HepG2 (cell line): ENCODE measurements at regions not wholly inside any gene's neighbourhood (a gene's known extent, or its start where the extent isn't known, plus 50 kb on each side); places are given as distances from the start of the nearest gene placed in this dataset.

ENCODE experiments used
- ATAC-seq: fragments of 200-7000 bp; cut with Tn5 transposase; 3 replicates; pipeline ENCODE4 v1.9.1; 2020; ENCODE audit warnings: mild to moderate bottlenecking, moderate library complexity
- BruUV-seq: library from RNA; stranded (reverse); fragments of 400-500 nt; replicated peaks from 2 replicates; lab custom pipeline; 2021; lab: Mats Ljungman, UMichigan
- CTCF ChIA-PET: fragments of 300-600 bp; formaldehyde crosslinking; extraction: SDS; loops from one replicate; lab custom pipeline; 2021; ENCODE audit warnings: low total read pairs, inconsistent platforms, low intra/inter-chr PET ratio; lab: Yijun Ruan, JAX
- POLR2A ChIA-PET: fragments of 350-600 bp; sonication (Branson Sonifier 250); formaldehyde crosslinking; loops from one replicate; lab custom pipeline; 2020; ENCODE audit warnings: antibody characterized with exemption, inconsistent platforms; lab: Yijun Ruan, JAX
- DNase-seq: peaks from one replicate; pipeline ENCODE4 v3.0.0-alpha.2; 2015; ENCODE audit warnings: low spot score
- FAIRE-seq: peaks from 3 replicates; lab custom pipeline; 2011; peaks lifted over from hg19 to GRCh38; lab: Jason Lieb, UNC
- H2AFZ ChIP-seq: one replicate; pipeline ENCODE4 v1.6.1; 2011; ENCODE audit warnings: low read length, inconsistent platforms
- H3K27ac ChIP-seq: fragments of 300-600 bp; 3 replicates; pipeline ENCODE4 v1.8.0; 2011; ENCODE audit warnings: mixed run types, mild to moderate bottlenecking, mixed read lengths, low read length, inconsistent platforms; ENCODE audit not compliant: insufficient read depth; ENCODE audit errors: extremely low read length
- H3K27me3 ChIP-seq, 2 experiments: fragments of 200-600 bp in 1 of 2; 2 replicates in 1 of 2; 3 replicates in 1 of 2; pipeline versions ENCODE4 v1.6.0 to v1.8.0; 2011; ENCODE audit warnings: low read length in 2 of 2, mild to moderate bottlenecking in 2 of 2, moderate library complexity in 2 of 2, inconsistent platforms in 1 of 2; ENCODE audit not compliant: insufficient read depth in 2 of 2, control insufficient read depth in 1 of 2
- H3K36me3 ChIP-seq, 2 experiments: fragments of 200-600 bp in 1 of 2; replicated peaks in 1 of 2; 2 replicates in 1 of 2; 3 replicates in 1 of 2; pipeline versions ENCODE4 v1.5.1 to v1.8.0; 2011; ENCODE audit warnings: low read length in 2 of 2, inconsistent platforms in 1 of 2; ENCODE audit not compliant: insufficient read depth in 2 of 2, control insufficient read depth in 1 of 2
- H3K4me1 ChIP-seq: 2 replicates; pipeline ENCODE4 v1.5.1; 2012; ENCODE audit warnings: low read length, inconsistent platforms; ENCODE audit not compliant: insufficient read depth
- H3K4me2 ChIP-seq: 2 replicates; pipeline ENCODE4 v1.6.0; 2011; ENCODE audit warnings: low read depth, low read length, inconsistent platforms
- H3K4me3 ChIP-seq, 3 experiments: fragments of 200-600 bp in 1 of 3; sonication (generic), shearing (Covaris generic) in 1 of 3; replicated peaks in 1 of 3; 2 replicates each; pipeline ENCODE4 v1.5.1; 2011 to 2016; ENCODE audit warnings: low read length in 3 of 3, inconsistent platforms in 2 of 3, low read depth in 2 of 3, mild to moderate bottlenecking in 2 of 3, control low read depth in 1 of 3, mixed read lengths in 1 of 3; ENCODE audit not compliant: insufficient read depth in 1 of 3
- H3K79me2 ChIP-seq: one replicate; pipeline ENCODE4 v1.6.1; 2011; ENCODE audit warnings: low read length, inconsistent platforms; ENCODE audit not compliant: insufficient read depth
- H3K9ac ChIP-seq: 2 replicates; pipeline ENCODE4 v1.6.0; 2011; ENCODE audit warnings: mild to moderate bottlenecking, low read depth, low read length, inconsistent platforms; ENCODE audit not compliant: insufficient read depth
- H3K9me3 ChIP-seq: 2 replicates; pipeline ENCODE4 v1.5.1; 2012; ENCODE audit warnings: mild to moderate bottlenecking, low read length
- H4K20me1 ChIP-seq: 2 replicates; pipeline ENCODE4 v1.6.0; 2011; ENCODE audit warnings: inconsistent platforms, mild to moderate bottlenecking, low read length, moderate library complexity; ENCODE audit not compliant: insufficient read depth
- CENPT ChIP-seq: sonication (generic); formaldehyde crosslinking; IDR thresholded peaks from 2 replicates; pipeline ENCODE4 v1.8.0; 2022; ENCODE audit warnings: low read depth, mild to moderate bottlenecking, moderate library complexity, missing genetic modification reagents
- HDAC6 ChIP-seq: fragments of 200-600 bp; sonication (generic); IDR thresholded peaks from 2 replicates; pipeline ENCODE4 v1.7.0; 2017; ENCODE audit warnings: mild to moderate bottlenecking, antibody characterized with exemption, low read length, low read depth
- ZBED4 ChIP-seq: sonication (generic); formaldehyde crosslinking; IDR thresholded peaks from 2 replicates; pipeline ENCODE4 v1.4.0; 2020; ENCODE audit warnings: missing genetic modification reagents, borderline replicate concordance
- WGBS: methylation state at CpG from one replicate; pipeline ENCODE4 v1.1.6; 2017; ENCODE audit warnings: low lambda C conversion rate; 5-methylcytosine and 5-hydroxymethylcytosine counted together
- in situ Hi-C: cut with HindIII; loops from 2 replicates; pipeline ENCODE4 v1.10.0; 2017; ENCODE audit warnings: low pct_unique_long_range_greater_than_20kb; ENCODE audit not compliant: extremely low pct_ligation_motif_present
- intact Hi-C: fragments of 100-400 bp; cut with micrococcal nuclease; formaldehyde crosslinking; loops from one replicate; pipeline ENCODE4 v1.10.0; 2022; ENCODE audit not compliant: unreplicated experiment
- TF ChIP-seq, protein P1 (sequence below): sonication (generic); formaldehyde crosslinking; conservative IDR thresholded peaks from 2 replicates; pipeline ENCODE4 v1.4.0; 2020; ENCODE audit warnings: missing genetic modification reagents

DNA sequence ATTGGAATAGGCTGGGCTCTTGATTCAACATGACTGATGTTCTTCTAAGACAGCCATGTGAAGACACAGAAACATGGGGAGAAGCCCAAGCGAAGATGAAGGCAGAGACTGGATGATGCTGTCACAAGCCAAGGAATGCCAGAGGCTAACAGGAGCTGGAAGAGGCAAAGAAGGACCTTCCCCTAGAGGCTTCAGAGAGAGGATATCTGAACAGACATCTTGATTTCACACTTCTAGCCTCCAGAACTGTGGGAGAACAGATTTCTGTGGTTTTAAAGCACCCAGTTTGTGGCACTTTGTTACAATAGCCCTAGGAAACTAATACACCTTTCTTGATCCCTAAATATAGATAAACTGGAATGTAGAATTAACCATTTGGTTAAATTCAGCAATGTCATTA, 127.0 kb downstream of the EDN1 start:
- CTCF ChIA-PET, result no interaction called here
- H4K20me1 ChIP-seq, result no peaks in the 10 kb centered on the region
- H3K36me3 ChIP-seq, result no peaks in the 10 kb centered on the region
- H3K4me2 ChIP-seq, result no peak overlapping the region
- BruUV-seq, result no TSS peak
- no peak for TF ChIP-seq HDAC6
- TF ChIP-seq, protein P1, sequence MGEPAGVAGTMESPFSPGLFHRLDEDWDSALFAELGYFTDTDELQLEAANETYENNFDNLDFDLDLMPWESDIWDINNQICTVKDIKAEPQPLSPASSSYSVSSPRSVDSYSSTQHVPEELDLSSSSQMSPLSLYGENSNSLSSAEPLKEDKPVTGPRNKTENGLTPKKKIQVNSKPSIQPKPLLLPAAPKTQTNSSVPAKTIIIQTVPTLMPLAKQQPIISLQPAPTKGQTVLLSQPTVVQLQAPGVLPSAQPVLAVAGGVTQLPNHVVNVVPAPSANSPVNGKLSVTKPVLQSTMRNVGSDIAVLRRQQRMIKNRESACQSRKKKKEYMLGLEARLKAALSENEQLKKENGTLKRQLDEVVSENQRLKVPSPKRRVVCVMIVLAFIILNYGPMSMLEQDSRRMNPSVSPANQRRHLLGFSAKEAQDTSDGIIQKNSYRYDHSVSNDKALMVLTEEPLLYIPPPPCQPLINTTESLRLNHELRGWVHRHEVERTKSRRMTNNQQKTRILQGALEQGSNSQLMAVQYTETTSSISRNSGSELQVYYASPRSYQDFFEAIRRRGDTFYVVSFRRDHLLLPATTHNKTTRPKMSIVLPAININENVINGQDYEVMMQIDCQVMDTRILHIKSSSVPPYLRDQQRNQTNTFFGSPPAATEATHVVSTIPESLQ, result no peak
- no peak for TF ChIP-seq ZBED4 (CRISPR knock-in tag)
- TF ChIP-seq CENPT, result no peak
- TF ChIP-seq, all 625 proteins: peak for 0
- Histone ChIP-seq H3K4me1 (0 out of 2 replicates have a peak, but pooled peaks cover 4% of the 10 kb centered on the region), H3K79me2 (no peaks in the 10 kb centered on the region), H3K27ac (no peak overlapping the region), H3K4me3 (no peak overlapping the region), H3K9me3 (peaks cover 5% of the 10 kb centered on the region; the same call in 1 of the 2 replicates), H3K9ac (no peak overlapping the region), H2AFZ (no peak overlapping the region), H3K27me3 (no peaks in the 10 kb centered on the region; a peak in 1 of 5 replicates)
- 33% methylated on average over 1 of the region's 1 CpG for WGBS
- no peak for DNase-seq
- intact Hi-C loops (no loop called here), in situ Hi-C loops (no loop called here)
- POLR2A ChIA-PET, result no interaction called here
- no peak for FAIRE-seq
- no peak for ATAC-seq
